Ovary (tissue), 7 donors: ENCODE measurements at regions not wholly inside any gene's neighbourhood (a gene's known extent, or its start where the extent isn't known, plus 50 kb on each side); places are given as distances from the start of the nearest gene placed in this dataset.

Experiments used
- DNase-seq, 5 donors: peaks; one replicate each; pipeline ENCODE4 v3.0.0-alpha.2; 2019 to 2020
- H3K27ac ChIP-seq, 2 donors: fragments of 200-600 bp; one replicate each; pipeline versions ENCODE4 v1.5.1 to v1.8.0; 2019 to 2022
- H3K27me3 ChIP-seq: fragments of 200-600 bp; one replicate; pipeline ENCODE4 v1.8.0; 2022
- H3K36me3 ChIP-seq: fragments of 200-600 bp; sonication (generic); one replicate; pipeline ENCODE4 v1.5.1; 2019
- H3K4me1 ChIP-seq: one replicate; pipeline ENCODE4 v1.8.1; 2013; ENCODE audit warnings: mild to moderate bottlenecking, moderate library complexity; ENCODE audit not compliant: insufficient read depth
- H3K4me3 ChIP-seq: fragments of 200-600 bp; sonication (generic); one replicate; pipeline ENCODE4 v1.5.1; 2017
- H3K9me3 ChIP-seq, 2 donors: fragments of 200-600 bp in 1 of 2; sonication (generic) in 1 of 2; one replicate each; pipeline versions ENCODE4 v1.5.1 to v1.8.1; 2013 to 2019; ENCODE audit warnings: mild to moderate bottlenecking in 1 of 2, moderate library complexity in 1 of 2
- EP300 ChIP-seq: sonication (generic); formaldehyde crosslinking; IDR thresholded peaks from one replicate; pipeline ENCODE4 v1.6.1; 2017; ENCODE audit warnings: antibody characterized with exemption
- POLR2A ChIP-seq: fragments of 450-650 bp; IDR thresholded peaks from one replicate; pipeline ENCODE4 v1.6.1; 2017; ENCODE audit warnings: antibody characterized with exemption, mild to moderate bottlenecking, moderate library complexity
- WGBS, 3 donors: extraction: QIAGEN DNeasy Blood & Tissue Kit in 1 of 3; methylation state at CpG; one replicate each; pipeline versions ENCODE4 v1.1.5 to v1.1.7; 2013 to 2017; 5-methylcytosine and 5-hydroxymethylcytosine counted together
- intact Hi-C, 4 donors: fragments of 100-400 bp; cut with DNase I; formaldehyde crosslinking; loops; one replicate each; pipeline versions ENCODE4 v1.11.0 to v1.15.1; 2022 to 2023
- TF ChIP-seq, protein P1 (sequence below), 3 donors: fragments of 450-650 bp in 2 of 3; fragments of 200-600 bp in 1 of 3; IDR thresholded peaks; one replicate each; pipeline versions ENCODE4 v1.5.1 to v1.8.0; 2016 to 2022; ENCODE audit warnings: antibody characterized with exemption in 3 of 3, mild to moderate bottlenecking in 1 of 3
- donor health status: DM: no; HTN: no; CAD: no; lungs with moderate emphysema.
- donor health status: DM: no; HTN: no; CAD: no.
- donor health status: Bipolar disorder and iron deficiency.
- donor health status: DM: no; HTN: no; CAD: no.
- donor health status: DM: yes; HTN: yes; CAD: no.

GRCh38 chr5:125778791-125779190 lies 644.4 kb upstream of the GRAMD2B start:
- Histone ChIP-seq H3K27me3 (no peaks in the 10 kb centered on the region), H3K9me3 (no peaks in the 10 kb centered on the region), H3K27ac (no peak overlapping the region), H3K4me3 (no peak overlapping the region), H3K4me1 (no peaks in the 10 kb centered on the region), H3K36me3 (no peaks in the 10 kb centered on the region)
- 64 to 82% (median 66%) methylated on average over 4 of the region's 4 CpGs for WGBS, 3 donors
- DNase-seq = no peak
- intact Hi-C loops = no loop called here
- no peak for TF ChIP-seq EP300
- TF ChIP-seq, protein P1, sequence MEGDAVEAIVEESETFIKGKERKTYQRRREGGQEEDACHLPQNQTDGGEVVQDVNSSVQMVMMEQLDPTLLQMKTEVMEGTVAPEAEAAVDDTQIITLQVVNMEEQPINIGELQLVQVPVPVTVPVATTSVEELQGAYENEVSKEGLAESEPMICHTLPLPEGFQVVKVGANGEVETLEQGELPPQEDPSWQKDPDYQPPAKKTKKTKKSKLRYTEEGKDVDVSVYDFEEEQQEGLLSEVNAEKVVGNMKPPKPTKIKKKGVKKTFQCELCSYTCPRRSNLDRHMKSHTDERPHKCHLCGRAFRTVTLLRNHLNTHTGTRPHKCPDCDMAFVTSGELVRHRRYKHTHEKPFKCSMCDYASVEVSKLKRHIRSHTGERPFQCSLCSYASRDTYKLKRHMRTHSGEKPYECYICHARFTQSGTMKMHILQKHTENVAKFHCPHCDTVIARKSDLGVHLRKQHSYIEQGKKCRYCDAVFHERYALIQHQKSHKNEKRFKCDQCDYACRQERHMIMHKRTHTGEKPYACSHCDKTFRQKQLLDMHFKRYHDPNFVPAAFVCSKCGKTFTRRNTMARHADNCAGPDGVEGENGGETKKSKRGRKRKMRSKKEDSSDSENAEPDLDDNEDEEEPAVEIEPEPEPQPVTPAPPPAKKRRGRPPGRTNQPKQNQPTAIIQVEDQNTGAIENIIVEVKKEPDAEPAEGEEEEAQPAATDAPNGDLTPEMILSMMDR (IDR thresholded peaks at IDR 0.05) = no peak
- no peak for TF ChIP-seq POLR2A

DNA sequence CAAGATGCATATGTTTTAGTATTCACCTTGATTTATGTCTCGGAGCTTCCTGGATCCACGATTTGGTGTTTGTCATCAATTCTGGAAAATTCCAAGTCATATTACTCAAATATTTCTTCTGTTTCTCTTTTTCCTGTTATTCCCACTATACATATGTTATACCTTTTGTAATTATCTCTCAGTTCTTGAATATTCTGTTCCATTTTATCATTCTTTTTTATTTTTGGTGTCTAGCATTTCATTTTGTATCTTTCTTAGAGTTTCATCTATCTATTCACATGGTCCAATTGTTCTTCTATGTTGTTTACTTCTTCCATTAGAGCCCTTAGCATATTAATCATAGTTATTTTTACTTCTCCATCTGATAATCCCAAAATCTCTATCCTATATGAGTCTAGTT lies 637.8 kb upstream of the GRAMD2B start:
- intact Hi-C loops = no loop called here
- Histone ChIP-seq H3K27ac (no peak overlapping the region), H3K27me3 (no peaks in the 10 kb centered on the region), H3K9me3 (no peaks in the 10 kb centered on the region), H3K36me3 (no peaks in the 10 kb centered on the region), H3K4me1 (no peaks in the 10 kb centered on the region), H3K4me3 (no peak overlapping the region)
- 80 to 85% (median 81%) methylated on average over 2 of the region's 2 CpGs for WGBS, 3 donors
- TF ChIP-seq, protein P1 (IDR thresholded peaks at IDR 0.05) = no peak
- no peak for TF ChIP-seq POLR2A
- TF ChIP-seq EP300 = no peak
- DNase-seq = no peak

DNA sequence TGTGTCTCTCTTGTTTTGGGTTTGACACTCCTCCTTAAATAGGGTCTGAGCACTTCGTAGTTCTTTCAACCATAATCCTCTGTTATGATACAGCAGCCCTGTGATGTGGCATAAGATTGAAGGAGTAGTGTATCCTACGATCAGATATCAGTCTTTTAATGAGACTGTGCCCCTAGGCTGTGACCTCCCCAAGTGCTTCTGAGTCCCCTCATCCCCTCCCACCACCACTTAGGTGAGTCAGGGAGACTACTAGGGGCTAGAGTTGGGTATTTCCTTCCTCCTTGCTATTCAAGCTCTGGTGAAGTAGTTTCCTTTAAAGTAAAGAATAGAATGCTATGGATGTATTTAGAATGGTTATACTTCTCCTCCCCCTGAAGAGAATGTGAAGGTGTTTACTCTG lies 637.2 kb upstream of the GRAMD2B start:
- no peaks in the 10 kb centered on the region for H3K9me3 ChIP-seq
- TF ChIP-seq EP300 (no peak), POLR2A (no peak)
- TF ChIP-seq, protein P1 (IDR thresholded peaks at IDR 0.05) = no peak
- WGBS, 3 donors = 70 to 77% (median 73%) methylated on average over 2 of the region's 2 CpGs
- H3K27me3 ChIP-seq = no peaks in the 10 kb centered on the region
- intact Hi-C loops = no loop called here
- DNase-seq = no peak
- H3K4me3 ChIP-seq = no peak overlapping the region
- H3K36me3 ChIP-seq = no peaks in the 10 kb centered on the region
- no peaks in the 10 kb centered on the region for H3K4me1 ChIP-seq
- H3K27ac ChIP-seq = no peak overlapping the region

DNA sequence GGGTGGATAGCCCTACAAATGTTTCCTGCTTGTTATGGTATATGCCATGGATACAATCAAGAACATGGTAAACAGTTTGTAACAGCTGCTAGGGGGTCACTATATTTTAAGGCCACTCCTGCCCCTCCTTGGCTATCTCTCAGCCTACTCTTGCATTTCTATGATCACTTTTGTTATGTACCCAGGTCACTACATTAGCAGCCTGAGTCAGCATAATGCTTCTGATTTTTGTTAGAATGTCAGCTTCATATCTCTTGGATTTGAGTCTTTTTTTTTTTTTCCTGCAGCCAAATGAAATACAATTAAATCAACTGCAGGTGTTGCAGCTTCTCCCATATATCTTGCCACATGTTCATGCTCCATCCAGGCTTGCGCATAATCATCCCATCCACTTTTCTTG lies 629.7 kb upstream of the GRAMD2B start:
- H3K27me3 ChIP-seq = no peaks in the 10 kb centered on the region
- no peaks in the 10 kb centered on the region for H3K36me3 ChIP-seq
- no peak overlapping the region for H3K4me3 ChIP-seq
- intact Hi-C loops = no loop called here
- no peak overlapping the region for H3K27ac ChIP-seq
- no peak for DNase-seq
- no peaks in the 10 kb centered on the region for H3K9me3 ChIP-seq
- TF ChIP-seq EP300 = no peak
- TF ChIP-seq, protein P1 (IDR thresholded peaks at IDR 0.05) = no peak
- no peak for TF ChIP-seq POLR2A
- 96 to 98% (median 97%) methylated on average over 1 of the region's 1 CpG for WGBS, 3 donors
- no peaks in the 10 kb centered on the region for H3K4me1 ChIP-seq

GRCh38 chr5:125794922-125795321 lies 628.3 kb upstream of the GRAMD2B start:
- no peak for DNase-seq
- no peak overlapping the region for H3K4me3 ChIP-seq
- H3K36me3 ChIP-seq = no peaks in the 10 kb centered on the region
- H3K27me3 ChIP-seq = no peaks in the 10 kb centered on the region
- H3K9me3 ChIP-seq = no peaks in the 10 kb centered on the region
- H3K4me1 ChIP-seq = no peaks in the 10 kb centered on the region
- intact Hi-C loops = no loop called here
- no peak overlapping the region for H3K27ac ChIP-seq
- TF ChIP-seq, protein P1 (IDR thresholded peaks at IDR 0.05) = no peak
- TF ChIP-seq POLR2A (no peak), EP300 (no peak)
